NCI-H345 treated with DMSO at 0.1 percent for 48 hours (cell line): ENCODE measurements at regions not wholly inside any gene's neighbourhood (a gene's known extent, or its start where the extent isn't known, plus 50 kb on each side); places are given as distances from the start of the nearest gene placed in this dataset.
"Not testable (repeated sequence)": the region's sequence is repeated elsewhere in the genome, so short reads cannot be mapped to it uniquely, and the experiment has no call there.

Experiments used
- DNase-seq: peaks from one replicate; lab custom pipeline; 2025; ENCODE audit not compliant: unreplicated experiment; lab: John Stamatoyannopoulos, UW

- no peak for DNase-seq
These were observed 55.4 kb upstream of the KLF14 start for GRCh38 chr7:130789436-130789835.

- no peak for DNase-seq
These were observed 57.7 kb upstream of the KLF14 start for GRCh38 chr7:130791746-130792145.

- DNase-seq, result no peak
These were observed 60.0 kb upstream of the KLF14 start for GRCh38 chr7:130793855-130794618.

- DNase-seq, result no peak
These were observed 60.6 kb upstream of the KLF14 start for GRCh38 chr7:130794619-130794922.

- DNase-seq, result not testable (repeated sequence)
These were observed 62.4 kb upstream of the KLF14 start for GRCh38 chr7:130796425-130796824.

GRCh38 chr7:130803127-130803526, 69.1 kb upstream of the KLF14 start:
- DNase-seq, result no peak

- no peak for DNase-seq
These were observed 70.2 kb upstream of the KLF14 start for GRCh38 chr7:130804220-130804619.

GRCh38 chr7:130812819-130813218, 78.8 kb upstream of the KLF14 start:
- not testable (repeated sequence) for DNase-seq

- DNase-seq, result no peak
These were observed 80.8 kb upstream of the KLF14 start for GRCh38 chr7:130814778-130815335.

- DNase-seq, result no peak
These were observed 84.0 kb upstream of the KLF14 start for GRCh38 chr7:130818056-130818455.

- DNase-seq, result no peak
These were observed 87.9 kb upstream of the KLF14 start for GRCh38 chr7:130821864-130822263.

- no peak for DNase-seq
These were observed 88.6 kb upstream of the KLF14 start for GRCh38 chr7:130822642-130823041.

GRCh38 chr7:130823060-130823459, 89.1 kb upstream of the KLF14 start:
- DNase-seq, result no peak

- DNase-seq, result no peak
These were observed 91.8 kb upstream of the KLF14 start for GRCh38 chr7:130825819-130826218.

GRCh38 chr7:130829415-130829814, 95.4 kb upstream of the KLF14 start:
- DNase-seq, result no peak

- no peak for DNase-seq
These were observed 97.3 kb upstream of the KLF14 start for GRCh38 chr7:130831322-130831721.

GRCh38 chr7:130831817-130832481, 97.9 kb upstream of the KLF14 start:
- peak; percentile 26 for DNase-seq

GRCh38 chr7:130838738-130839137, 104.7 kb upstream of the KLF14 start:
- no peak for DNase-seq

GRCh38 chr7:130840599-130840998, 106.6 kb upstream of the KLF14 start:
- DNase-seq, result no peak

GRCh38 chr7:130841416-130841815, 107.4 kb upstream of the KLF14 start:
- DNase-seq, result no peak

GRCh38 chr7:130843703-130844102, 109.7 kb upstream of the KLF14 start:
- no peak for DNase-seq

GRCh38 chr7:130844811-130845580, 111.0 kb upstream of the KLF14 start:
- DNase-seq, result no peak
